OCI-LY7 (cell line): ENCODE measurements at regions not wholly inside any gene's neighbourhood (a gene's known extent, or its start where the extent isn't known, plus 50 kb on each side); places are given as distances from the start of the nearest gene placed in this dataset.

ENCODE experiments used
- BruUV-seq: library from RNA; stranded (reverse); fragments of 400-500 nt; replicated peaks from 2 replicates; lab custom pipeline; 2021; lab: Mats Ljungman, UMichigan
- CTCF ChIA-PET: fragments of 300-600 bp; sonication (Branson Sonifier 250); formaldehyde crosslinking; loops from one replicate; lab custom pipeline; 2022; ENCODE audit warnings: antibody characterized with exemption; ENCODE audit not compliant: unreplicated experiment; lab: Charles Lee
- POLR2A ChIA-PET: fragments of 300-600 bp; sonication (Branson Sonifier 250); formaldehyde crosslinking; loops from one replicate; lab custom pipeline; 2022; ENCODE audit warnings: antibody characterized with exemption; lab: Charles Lee
- DNase-seq: peaks from one replicate; pipeline ENCODE4 v3.0.0-alpha.2; 2015; ENCODE audit warnings: low spot score
- H2AFZ ChIP-seq: fragments of 200-600 bp; sonication (generic), shearing (Covaris generic); 2 replicates; pipeline ENCODE4 v1.6.1; 2014; ENCODE audit warnings: mild to moderate bottlenecking, antibody characterized with exemption, low read length, moderate library complexity
- H3K27ac ChIP-seq: fragments of 200-600 bp; sonication (generic); 2 replicates; pipeline ENCODE4 v1.5.1; 2014; ENCODE audit warnings: mixed run types, low read depth, mild to moderate bottlenecking, moderate library complexity, low read length, inconsistent platforms; ENCODE audit not compliant: poor library complexity, severe bottlenecking
- H3K36me3 ChIP-seq: fragments of 200-600 bp; sonication (generic); 2 replicates; pipeline ENCODE4 v1.6.1; 2014; ENCODE audit warnings: mild to moderate bottlenecking, antibody characterized with exemption, low read length, moderate library complexity, mixed read lengths; ENCODE audit not compliant: insufficient read depth
- H3K4me1 ChIP-seq: fragments of 200-600 bp; sonication (generic); 2 replicates; pipeline ENCODE4 v1.5.1; 2014; ENCODE audit warnings: mild to moderate bottlenecking, low read length; ENCODE audit not compliant: insufficient read depth, poor library complexity, severe bottlenecking
- H3K4me2 ChIP-seq: fragments of 200-600 bp; sonication (generic); 2 replicates; pipeline ENCODE4 v1.6.1; 2014; ENCODE audit warnings: mild to moderate bottlenecking, low read length
- H3K4me3 ChIP-seq: fragments of 200-600 bp; sonication (generic); 2 replicates; pipeline ENCODE4 v1.5.1; 2014; ENCODE audit warnings: mild to moderate bottlenecking, low read depth, low read length; ENCODE audit not compliant: poor library complexity, severe bottlenecking
- H3K79me2 ChIP-seq: fragments of 200-600 bp; sonication (generic); 2 replicates; pipeline ENCODE4 v1.6.1; 2016; ENCODE audit warnings: low read depth, mild to moderate bottlenecking, low read length, moderate library complexity, mixed read lengths; ENCODE audit not compliant: insufficient read depth
- H3K9me2 ChIP-seq: fragments of 200-600 bp; sonication (generic); 2 replicates; pipeline ENCODE4 v1.6.1; 2016; ENCODE audit warnings: mild to moderate bottlenecking, low read length, mixed read lengths; ENCODE audit not compliant: insufficient read depth
- H3K9me3 ChIP-seq: fragments of 200-600 bp; sonication (generic); 2 replicates; pipeline ENCODE4 v1.6.1; 2014; ENCODE audit warnings: mild to moderate bottlenecking, mixed run types, low read length, mixed read lengths
- H4K20me1 ChIP-seq: fragments of 200-600 bp; sonication (generic); 2 replicates; pipeline ENCODE4 v1.6.1; 2014; ENCODE audit warnings: mild to moderate bottlenecking, antibody characterized with exemption, low read length, moderate library complexity, mixed read lengths; ENCODE audit not compliant: insufficient read depth
- CTCF ChIP-seq: fragments of 200-600 bp; sonication (generic); conservative IDR thresholded peaks from 2 replicates; pipeline ENCODE4 v1.5.1; 2014; ENCODE audit warnings: mild to moderate bottlenecking, antibody characterized with exemption, low read length, moderate library complexity, mixed read lengths
- EZH2phosphoT487 ChIP-seq: fragments of 200-600 bp; sonication (generic); IDR thresholded peaks from 2 replicates; pipeline ENCODE4 v1.6.1; 2018; ENCODE audit warnings: low read depth, borderline replicate concordance, mild to moderate bottlenecking, mixed run types, antibody characterized with exemption, low read length, moderate library complexity, mixed read lengths
- intact Hi-C: fragments of 100-400 bp; cut with micrococcal nuclease; formaldehyde crosslinking; loops from one replicate; pipeline ENCODE4 v1.10.0; 2022; ENCODE audit not compliant: unreplicated experiment

DNA sequence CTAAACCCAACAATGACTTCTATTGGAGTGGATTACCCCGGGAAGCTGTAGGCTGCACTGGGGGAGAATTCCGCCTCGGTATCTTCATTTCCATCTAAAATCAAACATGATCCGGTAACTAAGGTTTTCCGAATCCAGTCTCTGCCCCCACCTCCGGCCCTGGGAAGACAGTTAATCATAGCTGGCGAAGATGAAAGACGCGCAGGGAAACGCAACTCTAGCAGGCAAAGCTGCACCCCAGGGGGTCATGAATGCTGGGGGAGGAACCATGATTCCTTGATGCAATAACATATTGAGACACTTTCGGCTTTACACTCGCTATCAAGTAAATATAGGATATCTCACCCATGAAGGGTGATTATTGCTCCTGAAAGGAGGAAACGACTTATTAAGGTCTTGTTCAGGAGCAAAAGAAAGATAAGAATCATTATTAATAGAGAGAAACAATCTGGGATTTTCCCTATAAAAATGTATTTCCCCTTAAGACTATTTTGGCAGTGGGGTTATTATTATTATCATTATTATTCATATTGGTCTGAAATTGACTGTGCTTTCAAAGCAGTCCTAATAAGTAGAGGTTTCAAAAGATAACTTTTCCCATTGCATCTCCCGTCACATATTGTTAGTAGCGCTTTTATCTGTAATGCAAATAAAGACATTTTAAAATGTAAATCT is 614.9 kb downstream of the VRK1 start:
- Histone ChIP-seq H3K27ac (no peak overlapping the region), H3K9me2 (no peaks in the 10 kb centered on the region), H2AFZ (no peak overlapping the region), H3K79me2 (no peaks in the 10 kb centered on the region), H3K4me3 (no peak overlapping the region), H3K36me3 (no peaks in the 10 kb centered on the region), H3K4me1 (no peaks in the 10 kb centered on the region), H4K20me1 (no peaks in the 10 kb centered on the region), H3K9me3 (no peaks in the 10 kb centered on the region), H3K4me2 (no peak overlapping the region)
- POLR2A ChIA-PET = no interaction called here
- DNase-seq = no peak
- CTCF ChIA-PET = no interaction called here
- TF ChIP-seq CTCF (no peak), EZH2phosphoT487 (no peak)
- intact Hi-C loops = no loop called here
- no TSS peak for BruUV-seq

GRCh38 chr14:97413022-97413539 is 615.9 kb downstream of the VRK1 start:
- intact Hi-C loops = no loop called here
- ChIA-PET POLR2A (no interaction called here), CTCF (no interaction called here)
- Histone ChIP-seq H3K4me1 (no peaks in the 10 kb centered on the region), H4K20me1 (no peaks in the 10 kb centered on the region), H3K36me3 (no peaks in the 10 kb centered on the region), H3K27ac (no peak overlapping the region), H2AFZ (no peak overlapping the region), H3K4me2 (no peak overlapping the region), H3K4me3 (no peak overlapping the region), H3K9me2 (no peaks in the 10 kb centered on the region), H3K79me2 (no peaks in the 10 kb centered on the region), H3K9me3 (no peaks in the 10 kb centered on the region)
- no TSS peak for BruUV-seq
- no peak for DNase-seq
- no peak for TF ChIP-seq EZH2phosphoT487
- TF ChIP-seq CTCF = no peak
